Lower leg skin (tissue), 3 donors: ENCODE measurements at regions not wholly inside any gene's neighbourhood (a gene's known extent, or its start where the extent isn't known, plus 50 kb on each side); places are given as distances from the start of the nearest gene placed in this dataset.

Experiments
- CTCF ChIP-seq, 3 donors: fragments of 450-650 bp; IDR thresholded peaks; one replicate each; pipeline ENCODE4 v1.5.1; 2016; ENCODE audit warnings: antibody characterized with exemption in 3 of 3, mild to moderate bottlenecking in 3 of 3, moderate library complexity in 2 of 3
- POLR2A ChIP-seq, 2 donors: fragments of 450-650 bp; IDR thresholded peaks; one replicate each; pipeline ENCODE4 v1.6.1; 2016 to 2017; ENCODE audit warnings: antibody characterized with exemption in 2 of 2, mild to moderate bottlenecking in 1 of 2, moderate library complexity in 1 of 2

DNA sequence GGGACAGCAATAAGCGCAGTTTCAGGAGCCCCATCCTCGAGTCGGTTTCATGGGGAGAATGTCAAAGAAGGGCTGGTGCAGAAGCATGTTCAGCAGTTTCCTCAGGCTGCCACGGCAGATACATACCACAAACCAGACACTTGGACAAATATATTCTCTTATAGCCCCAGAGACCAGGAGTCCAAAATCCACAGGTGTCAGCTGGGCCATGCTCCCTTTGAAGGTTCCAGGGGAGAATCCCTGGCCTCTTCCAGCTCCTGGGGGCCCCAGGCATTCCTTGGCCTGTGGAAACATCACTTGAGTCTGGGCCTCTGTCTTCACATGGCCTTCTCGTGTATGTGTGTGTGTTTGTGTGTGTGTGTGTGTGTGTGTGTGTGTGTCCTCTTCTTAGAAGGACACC, 164.1 kb downstream of the UQCRFS1 start:
- no peak for TF ChIP-seq POLR2A (IDR thresholded peaks at IDR 0.05)
- TF ChIP-seq CTCF (IDR thresholded peaks at IDR 0.05): no peak
